GM18861 (cell line): ENCODE measurements at regions not wholly inside any gene's neighbourhood (a gene's known extent, or its start where the extent isn't known, plus 50 kb on each side); places are given as distances from the start of the nearest gene placed in this dataset.

Source experiments
- ATAC-seq: cut with Tn5 transposase; IDR thresholded peaks from one replicate; pipeline ENCODE4 v1.9.1; 2021; ENCODE audit not compliant: unreplicated experiment

DNA sequence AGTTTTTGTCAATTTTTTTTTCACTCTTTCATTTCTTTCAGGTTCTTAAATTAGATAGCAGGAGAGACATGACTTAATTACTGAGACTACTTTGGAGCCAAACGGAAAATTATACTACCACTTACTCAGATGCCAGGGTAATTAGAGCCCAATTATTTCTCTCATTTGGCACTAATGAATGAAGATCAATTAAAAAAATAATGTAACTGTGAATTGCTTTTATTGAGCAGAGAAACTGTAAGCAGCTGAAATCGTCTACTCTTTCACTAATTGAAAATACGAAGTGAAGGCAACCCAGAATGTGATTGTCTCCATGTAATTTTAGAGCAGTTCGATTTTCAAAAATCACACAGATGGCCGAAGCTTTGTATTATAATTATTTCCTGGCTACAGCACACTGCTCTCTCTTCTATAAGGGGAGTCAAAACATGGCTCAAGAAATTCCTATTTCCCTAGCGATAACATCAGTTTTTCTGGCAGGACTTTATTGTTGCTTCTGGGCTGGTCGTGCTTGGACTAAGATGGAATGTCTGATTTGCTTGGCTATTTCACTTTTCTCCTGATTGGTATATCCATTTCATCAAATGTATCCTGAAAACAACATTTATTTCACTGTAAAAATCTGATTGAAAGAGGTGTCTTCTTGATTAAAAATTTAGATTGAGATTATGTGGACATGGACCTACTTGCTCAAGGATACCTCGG lies 55.8 kb upstream of the PDZRN3 start:
- no peak for ATAC-seq

DNA sequence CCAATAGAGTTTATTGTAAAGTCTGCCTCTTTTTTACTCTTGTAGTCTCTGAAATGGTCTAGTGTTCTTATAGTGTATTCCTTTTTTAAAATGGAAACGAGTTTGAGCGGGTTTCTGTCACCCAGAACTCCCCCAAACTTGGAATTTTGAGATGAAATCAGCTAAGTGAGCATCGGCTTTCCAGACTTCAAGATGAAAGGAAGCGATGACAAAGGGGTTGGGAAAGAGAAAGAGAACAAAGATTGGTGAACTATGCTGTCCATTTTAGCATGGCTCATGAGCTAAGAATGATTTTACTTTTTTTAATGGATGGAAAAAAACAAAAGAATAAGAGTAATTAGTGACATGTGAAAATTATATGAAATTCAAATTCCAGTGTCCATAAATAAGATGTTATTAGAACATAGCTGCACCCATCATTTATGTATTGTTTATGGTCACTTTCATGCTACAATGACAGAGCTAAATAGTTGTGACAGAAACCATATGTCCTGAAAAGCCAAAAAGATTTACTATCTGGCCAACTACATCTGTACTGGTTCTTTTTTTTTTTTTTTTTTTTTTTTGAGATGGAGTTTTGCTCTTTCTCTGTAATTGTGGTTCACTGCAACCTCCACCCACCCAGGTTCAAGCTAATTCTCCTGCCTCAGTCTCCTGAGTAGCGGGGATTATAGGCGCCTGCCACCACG lies 52.7 kb upstream of the PDZRN3 start:
- ATAC-seq = no peak
